HCT116 (cell line): ENCODE measurements at regions not wholly inside any gene's neighbourhood (a gene's known extent, or its start where the extent isn't known, plus 50 kb on each side); places are given as distances from the start of the nearest gene placed in this dataset.

Experiments
- EGR1 ChIP-seq: IDR thresholded peaks from 2 replicates; pipeline ENCODE4 v1.6.1; 2012; ENCODE audit warnings: low read depth
- EZH2 ChIP-seq: fragments of 200-600 bp; sonication (generic); IDR thresholded peaks from 2 replicates; pipeline ENCODE4 v1.6.1; 2017; ENCODE audit warnings: antibody characterized with exemption, mixed run types
- POLR2AphosphoS5 ChIP-seq: IDR thresholded peaks from 2 replicates; pipeline ENCODE4 v1.6.1; 2011; ENCODE audit warnings: mild to moderate bottlenecking, low read depth, low read length, moderate library complexity
- YY1 ChIP-seq: IDR thresholded peaks from 2 replicates; pipeline ENCODE4 v1.6.1; 2011; ENCODE audit warnings: low read length, low read depth, moderate library complexity, mild to moderate bottlenecking; ENCODE audit not compliant: insufficient replicate concordance; ENCODE audit errors: extremely low read depth
- TF ChIP-seq, protein P1 (sequence below), 3 experiments: fragments of 200-600 bp in 1 of 3; sonication (generic) in 1 of 3; IDR thresholded peaks in 2 of 3; conservative IDR thresholded peaks in 1 of 3; 2 replicates each; pipeline ENCODE4 v1.5.1; 2012 to 2017; ENCODE audit warnings: low read depth in 2 of 3, low read length in 2 of 3, antibody characterized with exemption in 1 of 3, borderline replicate concordance in 1 of 3, control low read depth in 1 of 3, mild to moderate bottlenecking in 1 of 3, mixed read lengths in 1 of 3, mixed run types in 1 of 3, moderate library complexity in 1 of 3; ENCODE audit not compliant: insufficient read depth in 1 of 3
- TF ChIP-seq, protein P2 (sequence below): IDR thresholded peaks from 2 replicates; pipeline ENCODE4 v1.6.1; 2012; ENCODE audit warnings: low read depth
- TF ChIP-seq, protein P3 (sequence below): IDR thresholded peaks from 2 replicates; pipeline ENCODE4 v1.6.1; 2011; ENCODE audit warnings: mild to moderate bottlenecking, low read length, moderate library complexity; ENCODE audit not compliant: insufficient replicate concordance; ENCODE audit errors: extremely low read depth
- TF ChIP-seq, protein P4 (sequence below): IDR thresholded peaks from 2 replicates; pipeline ENCODE4 v1.6.1; 2012

DNA sequence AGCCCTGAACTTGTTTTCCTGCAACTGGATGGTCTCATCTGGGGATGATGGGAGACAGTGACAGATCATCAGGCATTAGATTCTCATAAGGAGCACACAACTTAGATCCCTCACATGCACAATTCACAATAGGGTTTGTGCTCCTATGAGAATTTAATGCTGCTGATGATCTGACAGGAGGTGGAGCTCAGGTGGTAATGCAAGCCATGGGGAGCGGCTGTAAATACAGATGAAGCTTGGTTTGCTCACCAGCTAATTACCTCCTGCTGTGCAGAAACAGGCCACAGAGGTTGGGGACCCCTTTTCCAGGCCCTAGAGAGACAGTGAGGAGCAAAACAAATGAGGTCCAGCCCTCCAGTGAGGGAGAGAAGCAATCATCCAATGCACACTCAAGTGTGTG is 168.6 kb downstream of the RGS9 start:
- TF ChIP-seq, protein P1, sequence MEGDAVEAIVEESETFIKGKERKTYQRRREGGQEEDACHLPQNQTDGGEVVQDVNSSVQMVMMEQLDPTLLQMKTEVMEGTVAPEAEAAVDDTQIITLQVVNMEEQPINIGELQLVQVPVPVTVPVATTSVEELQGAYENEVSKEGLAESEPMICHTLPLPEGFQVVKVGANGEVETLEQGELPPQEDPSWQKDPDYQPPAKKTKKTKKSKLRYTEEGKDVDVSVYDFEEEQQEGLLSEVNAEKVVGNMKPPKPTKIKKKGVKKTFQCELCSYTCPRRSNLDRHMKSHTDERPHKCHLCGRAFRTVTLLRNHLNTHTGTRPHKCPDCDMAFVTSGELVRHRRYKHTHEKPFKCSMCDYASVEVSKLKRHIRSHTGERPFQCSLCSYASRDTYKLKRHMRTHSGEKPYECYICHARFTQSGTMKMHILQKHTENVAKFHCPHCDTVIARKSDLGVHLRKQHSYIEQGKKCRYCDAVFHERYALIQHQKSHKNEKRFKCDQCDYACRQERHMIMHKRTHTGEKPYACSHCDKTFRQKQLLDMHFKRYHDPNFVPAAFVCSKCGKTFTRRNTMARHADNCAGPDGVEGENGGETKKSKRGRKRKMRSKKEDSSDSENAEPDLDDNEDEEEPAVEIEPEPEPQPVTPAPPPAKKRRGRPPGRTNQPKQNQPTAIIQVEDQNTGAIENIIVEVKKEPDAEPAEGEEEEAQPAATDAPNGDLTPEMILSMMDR (IDR thresholded peaks at IDR 0.05 in 2 of 3, conservative IDR thresholded peaks at IDR 0.05 in 1 of 3; ENCODE audit: borderline replicate concordance in 1 of 3, insufficient read depth in 1 of 3, low read depth in 2 of 3, low read length in 2 of 3) = no peak
- TF ChIP-seq EZH2 (no peak), YY1 (no peak), EGR1 (no peak), POLR2AphosphoS5 (no peak)
- TF ChIP-seq, protein P2, sequence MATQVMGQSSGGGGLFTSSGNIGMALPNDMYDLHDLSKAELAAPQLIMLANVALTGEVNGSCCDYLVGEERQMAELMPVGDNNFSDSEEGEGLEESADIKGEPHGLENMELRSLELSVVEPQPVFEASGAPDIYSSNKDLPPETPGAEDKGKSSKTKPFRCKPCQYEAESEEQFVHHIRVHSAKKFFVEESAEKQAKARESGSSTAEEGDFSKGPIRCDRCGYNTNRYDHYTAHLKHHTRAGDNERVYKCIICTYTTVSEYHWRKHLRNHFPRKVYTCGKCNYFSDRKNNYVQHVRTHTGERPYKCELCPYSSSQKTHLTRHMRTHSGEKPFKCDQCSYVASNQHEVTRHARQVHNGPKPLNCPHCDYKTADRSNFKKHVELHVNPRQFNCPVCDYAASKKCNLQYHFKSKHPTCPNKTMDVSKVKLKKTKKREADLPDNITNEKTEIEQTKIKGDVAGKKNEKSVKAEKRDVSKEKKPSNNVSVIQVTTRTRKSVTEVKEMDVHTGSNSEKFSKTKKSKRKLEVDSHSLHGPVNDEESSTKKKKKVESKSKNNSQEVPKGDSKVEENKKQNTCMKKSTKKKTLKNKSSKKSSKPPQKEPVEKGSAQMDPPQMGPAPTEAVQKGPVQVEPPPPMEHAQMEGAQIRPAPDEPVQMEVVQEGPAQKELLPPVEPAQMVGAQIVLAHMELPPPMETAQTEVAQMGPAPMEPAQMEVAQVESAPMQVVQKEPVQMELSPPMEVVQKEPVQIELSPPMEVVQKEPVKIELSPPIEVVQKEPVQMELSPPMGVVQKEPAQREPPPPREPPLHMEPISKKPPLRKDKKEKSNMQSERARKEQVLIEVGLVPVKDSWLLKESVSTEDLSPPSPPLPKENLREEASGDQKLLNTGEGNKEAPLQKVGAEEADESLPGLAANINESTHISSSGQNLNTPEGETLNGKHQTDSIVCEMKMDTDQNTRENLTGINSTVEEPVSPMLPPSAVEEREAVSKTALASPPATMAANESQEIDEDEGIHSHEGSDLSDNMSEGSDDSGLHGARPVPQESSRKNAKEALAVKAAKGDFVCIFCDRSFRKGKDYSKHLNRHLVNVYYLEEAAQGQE = no peak
- TF ChIP-seq, protein P3, sequence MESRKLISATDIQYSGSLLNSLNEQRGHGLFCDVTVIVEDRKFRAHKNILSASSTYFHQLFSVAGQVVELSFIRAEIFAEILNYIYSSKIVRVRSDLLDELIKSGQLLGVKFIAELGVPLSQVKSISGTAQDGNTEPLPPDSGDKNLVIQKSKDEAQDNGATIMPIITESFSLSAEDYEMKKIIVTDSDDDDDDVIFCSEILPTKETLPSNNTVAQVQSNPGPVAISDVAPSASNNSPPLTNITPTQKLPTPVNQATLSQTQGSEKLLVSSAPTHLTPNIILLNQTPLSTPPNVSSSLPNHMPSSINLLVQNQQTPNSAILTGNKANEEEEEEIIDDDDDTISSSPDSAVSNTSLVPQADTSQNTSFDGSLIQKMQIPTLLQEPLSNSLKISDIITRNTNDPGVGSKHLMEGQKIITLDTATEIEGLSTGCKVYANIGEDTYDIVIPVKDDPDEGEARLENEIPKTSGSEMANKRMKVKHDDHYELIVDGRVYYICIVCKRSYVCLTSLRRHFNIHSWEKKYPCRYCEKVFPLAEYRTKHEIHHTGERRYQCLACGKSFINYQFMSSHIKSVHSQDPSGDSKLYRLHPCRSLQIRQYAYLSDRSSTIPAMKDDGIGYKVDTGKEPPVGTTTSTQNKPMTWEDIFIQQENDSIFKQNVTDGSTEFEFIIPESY = no peak
- TF ChIP-seq, protein P4, sequence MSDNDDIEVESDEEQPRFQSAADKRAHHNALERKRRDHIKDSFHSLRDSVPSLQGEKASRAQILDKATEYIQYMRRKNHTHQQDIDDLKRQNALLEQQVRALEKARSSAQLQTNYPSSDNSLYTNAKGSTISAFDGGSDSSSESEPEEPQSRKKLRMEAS = no peak
